SK-N-SH treated with all-trans-retinoic acid at 6 μM for 48 hours (cell line): ENCODE measurements at regions not wholly inside any gene's neighbourhood (a gene's known extent, or its start where the extent isn't known, plus 50 kb on each side); places are given as distances from the start of the nearest gene placed in this dataset.

ENCODE experiments used
- ATAC-seq: fragments of 200-7000 bp; cut with Tn5 transposase; 3 replicates; pipeline ENCODE4 v1.9.1; 2020; ENCODE audit warnings: mild to moderate bottlenecking, moderate library complexity
- ARNTL ChIP-seq: fragments of 450-650 bp; formaldehyde crosslinking; IDR thresholded peaks from 2 replicates; pipeline ENCODE4 v1.5.0; 2020; ENCODE audit warnings: low read depth, mild to moderate bottlenecking, moderate library complexity, borderline replicate concordance
- BACH2 ChIP-seq: fragments of 250-450 bp; sonication (Bioruptor Pico); IDR thresholded peaks from 2 replicates; pipeline ENCODE4 v1.9.0; 2021; ENCODE audit warnings: mild to moderate bottlenecking, borderline replicate concordance
- CSDC2 ChIP-seq: fragments of 250-450 bp; sonication (Bioruptor Pico); IDR thresholded peaks from 2 replicates; pipeline ENCODE4 v1.5.0; 2020; ENCODE audit warnings: mild to moderate bottlenecking, moderate library complexity
- CSRNP3 ChIP-seq: fragments of 250-450 bp; sonication (Bioruptor Pico); IDR thresholded peaks from 2 replicates; pipeline ENCODE4 v1.5.1; 2021; ENCODE audit warnings: mild to moderate bottlenecking, moderate library complexity
- GLIS3 ChIP-seq: fragments of 250-450 bp; sonication (Bioruptor Pico); IDR thresholded peaks from 2 replicates; pipeline ENCODE4 v1.5.0; 2020; ENCODE audit warnings: mild to moderate bottlenecking, moderate library complexity
- ISL1 ChIP-seq: fragments of 250-450 bp; sonication (Bioruptor Pico); IDR thresholded peaks from 2 replicates; pipeline ENCODE4 v2.1.2; 2022; ENCODE audit warnings: mild to moderate bottlenecking, moderate library complexity
- OSR1 ChIP-seq: fragments of 250-450 bp; sonication (Bioruptor Pico); IDR thresholded peaks from 2 replicates; pipeline ENCODE4 v1.8.0; 2022; ENCODE audit warnings: moderate library complexity, mild to moderate bottlenecking, inconsistent platforms
- POU6F1 ChIP-seq: fragments of 250-450 bp; sonication (Bioruptor Pico); IDR thresholded peaks from 2 replicates; pipeline ENCODE4 v1.8.0; 2021; ENCODE audit warnings: low read depth, mild to moderate bottlenecking, moderate library complexity, borderline replicate concordance
- RARB ChIP-seq: fragments of 250-450 bp; sonication (Bioruptor Pico); IDR thresholded peaks from 2 replicates; pipeline ENCODE4 v1.8.0; 2021; ENCODE audit warnings: mild to moderate bottlenecking, moderate library complexity
- TCF4 ChIP-seq: fragments of 250-450 bp; sonication (Bioruptor Pico); IDR thresholded peaks from 2 replicates; pipeline ENCODE4 v1.8.0; 2021; ENCODE audit warnings: mild to moderate bottlenecking, moderate library complexity, borderline replicate concordance
- TOX ChIP-seq: fragments of 250-450 bp; sonication (Bioruptor Pico); IDR thresholded peaks from 2 replicates; pipeline ENCODE4 v1.8.0; 2021; ENCODE audit warnings: mild to moderate bottlenecking, moderate library complexity, borderline replicate concordance
- TSHZ2 ChIP-seq: fragments of 250-450 bp; sonication (Bioruptor Pico); IDR thresholded peaks from 2 replicates; pipeline ENCODE4 v1.5.0; 2020; ENCODE audit warnings: mild to moderate bottlenecking, moderate library complexity
- ZFP3 ChIP-seq: fragments of 250-450 bp; sonication (Bioruptor Pico); IDR thresholded peaks from 2 replicates; pipeline ENCODE4 v1.5.0; 2020; ENCODE audit warnings: mild to moderate bottlenecking, moderate library complexity
- ZFP30 ChIP-seq: fragments of 450-650 bp; formaldehyde crosslinking; IDR thresholded peaks from 2 replicates; pipeline ENCODE4 v1.5.0; 2022; ENCODE audit warnings: mild to moderate bottlenecking, moderate library complexity
- ZNF70 ChIP-seq: fragments of 450-650 bp; formaldehyde crosslinking; IDR thresholded peaks from 2 replicates; pipeline ENCODE4 v1.5.0; 2020; ENCODE audit warnings: mild to moderate bottlenecking, moderate library complexity
- TF ChIP-seq, protein P1 (sequence below): fragments of 250-450 bp; sonication (Bioruptor Pico); IDR thresholded peaks from 2 replicates; pipeline ENCODE4 v1.8.0; 2020; ENCODE audit warnings: mild to moderate bottlenecking, moderate library complexity, borderline replicate concordance
- TF ChIP-seq, protein P2 (sequence below): fragments of 250-450 bp; sonication (Bioruptor Pico); IDR thresholded peaks from 2 replicates; pipeline ENCODE4 v1.5.1; 2020; ENCODE audit warnings: low read depth, mild to moderate bottlenecking, moderate library complexity

GRCh38 chr3:29137601-29138000 lies 143.3 kb upstream of the RBMS3 start:
- no peak for ATAC-seq
- TF ChIP-seq, protein P1, sequence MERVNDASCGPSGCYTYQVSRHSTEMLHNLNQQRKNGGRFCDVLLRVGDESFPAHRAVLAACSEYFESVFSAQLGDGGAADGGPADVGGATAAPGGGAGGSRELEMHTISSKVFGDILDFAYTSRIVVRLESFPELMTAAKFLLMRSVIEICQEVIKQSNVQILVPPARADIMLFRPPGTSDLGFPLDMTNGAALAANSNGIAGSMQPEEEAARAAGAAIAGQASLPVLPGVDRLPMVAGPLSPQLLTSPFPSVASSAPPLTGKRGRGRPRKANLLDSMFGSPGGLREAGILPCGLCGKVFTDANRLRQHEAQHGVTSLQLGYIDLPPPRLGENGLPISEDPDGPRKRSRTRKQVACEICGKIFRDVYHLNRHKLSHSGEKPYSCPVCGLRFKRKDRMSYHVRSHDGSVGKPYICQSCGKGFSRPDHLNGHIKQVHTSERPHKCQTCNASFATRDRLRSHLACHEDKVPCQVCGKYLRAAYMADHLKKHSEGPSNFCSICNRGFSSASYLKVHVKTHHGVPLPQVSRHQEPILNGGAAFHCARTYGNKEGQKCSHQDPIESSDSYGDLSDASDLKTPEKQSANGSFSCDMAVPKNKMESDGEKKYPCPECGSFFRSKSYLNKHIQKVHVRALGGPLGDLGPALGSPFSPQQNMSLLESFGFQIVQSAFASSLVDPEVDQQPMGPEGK (CRISPR knock-in tag), result no peak
- no peak for TF ChIP-seq ZNF70 (CRISPR knock-in tag)
- TF ChIP-seq, protein P2, sequence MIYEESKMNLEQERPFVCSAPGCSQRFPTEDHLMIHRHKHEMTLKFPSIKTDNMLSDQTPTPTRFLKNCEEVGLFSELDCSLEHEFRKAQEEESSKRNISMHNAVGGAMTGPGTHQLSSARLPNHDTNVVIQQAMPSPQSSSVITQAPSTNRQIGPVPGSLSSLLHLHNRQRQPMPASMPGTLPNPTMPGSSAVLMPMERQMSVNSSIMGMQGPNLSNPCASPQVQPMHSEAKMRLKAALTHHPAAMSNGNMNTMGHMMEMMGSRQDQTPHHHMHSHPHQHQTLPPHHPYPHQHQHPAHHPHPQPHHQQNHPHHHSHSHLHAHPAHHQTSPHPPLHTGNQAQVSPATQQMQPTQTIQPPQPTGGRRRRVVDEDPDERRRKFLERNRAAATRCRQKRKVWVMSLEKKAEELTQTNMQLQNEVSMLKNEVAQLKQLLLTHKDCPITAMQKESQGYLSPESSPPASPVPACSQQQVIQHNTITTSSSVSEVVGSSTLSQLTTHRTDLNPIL (CRISPR knock-in tag), result no peak
- TF ChIP-seq OSR1 (CRISPR knock-in tag), result no peak
- no peak for TF ChIP-seq CSRNP3
- no peak for TF ChIP-seq TCF4 (CRISPR knock-in tag)
- TF ChIP-seq ZFP3 (CRISPR knock-in tag), result no peak
- no peak for TF ChIP-seq TSHZ2 (CRISPR knock-in tag)
- TF ChIP-seq RARB (CRISPR knock-in tag), result no peak
- no peak for TF ChIP-seq ARNTL (CRISPR knock-in tag)
- no peak for TF ChIP-seq GLIS3 (CRISPR knock-in tag)

GRCh38 chr3:29138171-29138570 lies 142.7 kb upstream of the RBMS3 start:
- no peak for TF ChIP-seq ZFP30 (CRISPR knock-in tag)
- TF ChIP-seq POU6F1, result no peak
- TF ChIP-seq TSHZ2 (CRISPR knock-in tag), result no peak
- no peak for TF ChIP-seq RARB (CRISPR knock-in tag)
- TF ChIP-seq, protein P1 (CRISPR knock-in tag), result no peak
- TF ChIP-seq TOX (CRISPR knock-in tag), result no peak
- no peak for TF ChIP-seq GLIS3 (CRISPR knock-in tag)
- TF ChIP-seq CSDC2 (CRISPR knock-in tag), result no peak
- no peak for TF ChIP-seq OSR1 (CRISPR knock-in tag)
- TF ChIP-seq ISL1 (CRISPR knock-in tag), result no peak
- TF ChIP-seq ARNTL (CRISPR knock-in tag), result no peak
- TF ChIP-seq, protein P2 (CRISPR knock-in tag), result no peak
- no peak for TF ChIP-seq CSRNP3
- no peak for TF ChIP-seq BACH2 (CRISPR knock-in tag)
- ATAC-seq, result no peak
